ENCODE measurements at regions not wholly inside any gene's neighbourhood (a gene's known extent, or its start where the extent isn't known, plus 50 kb on each side); places are given as distances from the start of the nearest gene placed in this dataset.

GRCh38 chr4:79673377-79673776 is 265.3 kb upstream of the GK2 start:
- Histone ChIP-seq H3K27me3 (no peaks in the 10 kb centered on the region), H3K9me3 (peaks cover 0 to 18% of the 10 kb centered on the region in 2 donors), H3K4me1 (no peaks in the 10 kb centered on the region), H3K4me3 (no peak overlapping the region), H3K27ac (no peak overlapping the region), H3K36me3 (no peaks in the 10 kb centered on the region)
- ATAC-seq (no peak), DNase-seq (no peak)
- TF ChIP-seq, protein P1, sequence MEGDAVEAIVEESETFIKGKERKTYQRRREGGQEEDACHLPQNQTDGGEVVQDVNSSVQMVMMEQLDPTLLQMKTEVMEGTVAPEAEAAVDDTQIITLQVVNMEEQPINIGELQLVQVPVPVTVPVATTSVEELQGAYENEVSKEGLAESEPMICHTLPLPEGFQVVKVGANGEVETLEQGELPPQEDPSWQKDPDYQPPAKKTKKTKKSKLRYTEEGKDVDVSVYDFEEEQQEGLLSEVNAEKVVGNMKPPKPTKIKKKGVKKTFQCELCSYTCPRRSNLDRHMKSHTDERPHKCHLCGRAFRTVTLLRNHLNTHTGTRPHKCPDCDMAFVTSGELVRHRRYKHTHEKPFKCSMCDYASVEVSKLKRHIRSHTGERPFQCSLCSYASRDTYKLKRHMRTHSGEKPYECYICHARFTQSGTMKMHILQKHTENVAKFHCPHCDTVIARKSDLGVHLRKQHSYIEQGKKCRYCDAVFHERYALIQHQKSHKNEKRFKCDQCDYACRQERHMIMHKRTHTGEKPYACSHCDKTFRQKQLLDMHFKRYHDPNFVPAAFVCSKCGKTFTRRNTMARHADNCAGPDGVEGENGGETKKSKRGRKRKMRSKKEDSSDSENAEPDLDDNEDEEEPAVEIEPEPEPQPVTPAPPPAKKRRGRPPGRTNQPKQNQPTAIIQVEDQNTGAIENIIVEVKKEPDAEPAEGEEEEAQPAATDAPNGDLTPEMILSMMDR (IDR thresholded peaks at IDR 0.05), result no peak
- intact Hi-C loops (cut with DNase I), result no loop called here

DNA sequence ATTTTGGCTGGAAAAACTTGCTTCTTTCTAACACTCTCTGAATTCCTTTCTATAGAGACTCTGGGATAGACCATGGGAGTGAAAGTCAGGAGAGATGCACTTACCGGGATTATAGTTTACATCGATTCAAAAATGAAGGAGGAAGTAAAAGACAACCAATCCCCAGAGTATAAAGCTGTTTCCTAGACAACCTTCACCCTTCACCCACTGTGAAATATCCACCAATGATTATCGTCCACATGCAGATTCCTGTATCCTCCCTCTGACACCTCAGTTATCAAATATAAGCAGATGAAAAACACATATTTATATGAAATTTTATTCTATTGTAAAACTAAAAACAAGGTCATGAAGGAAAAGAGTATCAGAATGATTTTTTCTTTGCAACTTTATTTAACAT is 258.8 kb upstream of the GK2 start:
- no peak overlapping the region for H3K4me3 ChIP-seq
- H3K27me3 ChIP-seq, result no peaks in the 10 kb centered on the region
- ATAC-seq (no peak), DNase-seq (no peak)
- TF ChIP-seq, protein P1 (IDR thresholded peaks at IDR 0.05), result no peak
- no peaks in the 10 kb centered on the region for H3K4me1 ChIP-seq
- peaks cover 0 to 12% of the 10 kb centered on the region in 2 donors for H3K9me3 ChIP-seq
- no peaks in the 10 kb centered on the region for H3K36me3 ChIP-seq
- intact Hi-C loops (cut with DNase I), result no loop called here
- H3K27ac ChIP-seq, result no peak overlapping the region

- Histone ChIP-seq H3K27me3 (no peaks in the 10 kb centered on the region), H3K4me1 (no peaks in the 10 kb centered on the region), H3K9me3 (peaks cover 0 to 12% of the 10 kb centered on the region in 2 donors), H3K4me3 (no peak overlapping the region), H3K36me3 (no peaks in the 10 kb centered on the region), H3K27ac (no peak overlapping the region)
- ATAC-seq, result no peak
- intact Hi-C loops (cut with DNase I), result no loop called here
- TF ChIP-seq, protein P1 (IDR thresholded peaks at IDR 0.05), result no peak
- no peak for DNase-seq
Observed at GRCh38 chr4:79666112-79666511, 258.1 kb upstream of the GK2 start.

GRCh38 chr4:79663865-79664264 is 255.8 kb upstream of the GK2 start:
- TF ChIP-seq, protein P1 (IDR thresholded peaks at IDR 0.05), result no peak
- no peak for ATAC-seq
- Histone ChIP-seq H3K9me3 (peaks cover 0 to 10% of the 10 kb centered on the region in 2 donors), H3K36me3 (no peaks in the 10 kb centered on the region), H3K4me3 (no peak overlapping the region), H3K4me1 (no peaks in the 10 kb centered on the region), H3K27me3 (no peaks in the 10 kb centered on the region), H3K27ac (no peak overlapping the region)
- intact Hi-C loops (cut with DNase I), result no loop called here
- no peak for DNase-seq

- Histone ChIP-seq H3K27ac (no peak overlapping the region), H3K4me1 (no peaks in the 10 kb centered on the region), H3K27me3 (no peaks in the 10 kb centered on the region), H3K9me3 (peaks cover 0 to 12% of the 10 kb centered on the region in 2 donors), H3K36me3 (no peaks in the 10 kb centered on the region), H3K4me3 (no peak overlapping the region)
- no peak for ATAC-seq
- no peak for DNase-seq
- intact Hi-C loops (cut with DNase I), result no loop called here
- TF ChIP-seq, protein P1 (IDR thresholded peaks at IDR 0.05), result no peak
Observed at GRCh38 chr4:79663141-79663540, 255.1 kb upstream of the GK2 start.

Data from left lung (tissue), 4 donors.